GM18502 (cell line): ENCODE measurements at regions not wholly inside any gene's neighbourhood (a gene's known extent, or its start where the extent isn't known, plus 50 kb on each side); places are given as distances from the start of the nearest gene placed in this dataset.
A peak's percentile ranks its signal among the peaks of the same experiment; 100 is the strongest.
"Not testable (repeated sequence)": the region's sequence is repeated elsewhere in the genome, so short reads cannot be mapped to it uniquely, and the experiment has no call there.

ENCODE experiments used
- ATAC-seq: cut with Tn5 transposase; IDR thresholded peaks from one replicate; pipeline ENCODE4 v1.9.1; 2021; ENCODE audit warnings: mild to moderate bottlenecking; ENCODE audit not compliant: unreplicated experiment, poor library complexity

DNA sequence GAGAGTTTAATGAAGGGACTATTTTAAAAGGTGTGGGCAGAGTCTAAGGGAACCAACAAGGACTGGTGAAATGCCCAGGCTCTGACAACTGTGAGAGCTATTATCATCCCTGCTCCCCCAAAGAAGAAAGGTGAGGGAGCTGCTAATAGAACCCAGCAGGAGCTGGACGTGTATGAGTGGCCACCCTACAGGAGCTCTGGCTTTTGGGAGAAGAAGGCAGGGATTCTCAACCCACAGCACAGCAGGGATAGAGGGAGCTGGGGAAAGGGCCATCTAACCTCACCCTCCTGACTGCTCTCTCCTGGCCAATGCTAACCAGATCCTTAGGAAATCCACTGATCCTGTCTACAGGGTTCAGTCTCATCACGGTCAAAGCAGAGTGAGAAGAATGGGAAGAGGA, 57.1 kb downstream of the GRIN2B start:
- ATAC-seq: no peak

DNA sequence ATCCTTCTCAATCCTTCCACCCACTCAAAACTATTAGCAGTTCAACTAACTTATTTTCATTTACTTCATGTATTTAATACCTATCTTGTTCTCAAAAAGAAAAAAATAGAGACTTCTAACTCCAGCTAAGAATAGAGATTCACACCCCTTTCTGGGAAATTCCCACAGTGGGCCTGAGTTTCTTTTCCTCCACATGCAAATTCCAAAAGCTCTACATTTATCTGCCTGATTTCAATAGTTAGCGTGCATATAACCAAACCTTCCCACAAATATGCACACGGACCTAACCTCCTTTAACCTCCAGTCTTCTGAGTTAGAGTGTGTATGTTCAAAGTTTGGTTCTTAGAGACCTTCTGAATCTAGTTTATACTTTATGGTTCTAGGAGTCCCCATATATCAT, 62.5 kb downstream of the GRIN2B start:
- no peak for ATAC-seq

DNA sequence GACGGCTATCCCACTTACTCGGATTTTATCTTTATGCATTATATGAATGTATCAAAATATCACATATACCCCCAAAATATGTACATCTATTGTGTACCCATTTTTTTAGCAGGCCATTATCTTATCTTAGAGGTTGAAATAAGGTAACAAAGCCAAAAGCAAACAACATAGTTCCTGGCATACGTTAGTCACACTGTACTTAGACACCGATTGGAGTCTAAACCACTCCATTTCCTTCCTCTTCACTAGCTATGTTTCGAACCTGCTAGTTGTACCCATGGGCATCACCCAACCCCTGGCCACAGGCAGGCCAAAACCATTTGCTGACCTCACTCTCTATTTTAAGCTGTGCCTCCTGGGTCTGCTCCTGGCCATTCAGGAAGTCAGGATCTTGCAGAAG, 66.3 kb downstream of the GRIN2B start:
- ATAC-seq: no peak

DNA sequence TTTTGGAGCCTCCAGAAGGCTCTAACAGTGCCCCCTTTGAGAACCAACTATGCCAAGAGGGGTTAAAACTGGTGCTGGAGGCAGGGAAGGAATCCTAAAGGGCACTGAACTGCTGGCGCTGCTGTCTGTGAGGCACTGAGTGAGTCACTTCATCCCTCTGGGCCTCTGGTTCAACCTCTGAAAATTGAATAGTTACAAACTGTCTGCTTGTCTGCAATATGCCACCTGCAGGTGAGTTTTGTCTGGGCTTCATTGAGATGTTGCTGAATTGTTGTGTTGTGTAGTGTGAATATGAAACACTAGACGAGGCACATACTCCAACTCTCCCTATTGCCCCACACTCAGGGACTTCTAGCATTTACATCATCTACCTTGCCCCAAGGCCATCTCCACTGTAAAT, 68.0 kb downstream of the GRIN2B start:
- no peak for ATAC-seq

DNA sequence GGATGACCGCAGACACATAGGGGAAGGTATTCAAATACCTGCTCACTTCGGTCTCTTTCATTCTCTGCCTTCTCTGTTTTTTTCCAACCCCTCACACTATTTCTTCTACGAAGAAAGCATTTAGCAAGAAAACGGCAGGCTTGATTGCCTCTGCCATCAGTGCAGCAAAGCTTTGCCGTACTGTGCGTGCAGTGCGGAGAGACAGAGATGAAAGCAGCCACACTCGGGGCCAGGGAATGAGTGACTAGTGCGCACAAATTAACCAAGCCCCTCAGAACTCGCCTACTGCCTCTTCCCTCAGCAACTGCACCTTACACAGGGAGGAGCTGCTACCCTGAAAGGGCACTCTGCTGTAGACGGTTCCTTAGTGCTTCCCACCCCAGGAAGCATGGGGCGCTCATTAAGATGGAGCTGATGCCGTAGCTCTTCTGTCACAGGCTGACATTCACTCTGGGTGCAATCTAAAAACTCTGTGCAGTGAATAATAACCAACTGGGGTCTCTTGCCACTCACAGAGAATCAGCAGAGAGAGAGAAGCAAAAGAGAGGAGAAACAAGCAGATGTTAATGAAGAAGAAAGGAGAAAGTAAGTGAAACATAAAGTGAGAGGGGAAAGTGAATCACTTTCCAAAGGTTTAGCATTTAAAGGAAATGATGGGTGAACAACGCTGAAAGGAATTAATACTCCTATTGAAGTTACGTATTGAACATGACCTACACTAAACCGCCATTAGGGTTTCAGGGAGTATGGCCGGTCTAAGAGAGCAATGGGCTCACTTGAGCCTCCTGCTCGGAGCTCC, 69.4 kb downstream of the GRIN2B start:
- ATAC-seq: no peak

DNA sequence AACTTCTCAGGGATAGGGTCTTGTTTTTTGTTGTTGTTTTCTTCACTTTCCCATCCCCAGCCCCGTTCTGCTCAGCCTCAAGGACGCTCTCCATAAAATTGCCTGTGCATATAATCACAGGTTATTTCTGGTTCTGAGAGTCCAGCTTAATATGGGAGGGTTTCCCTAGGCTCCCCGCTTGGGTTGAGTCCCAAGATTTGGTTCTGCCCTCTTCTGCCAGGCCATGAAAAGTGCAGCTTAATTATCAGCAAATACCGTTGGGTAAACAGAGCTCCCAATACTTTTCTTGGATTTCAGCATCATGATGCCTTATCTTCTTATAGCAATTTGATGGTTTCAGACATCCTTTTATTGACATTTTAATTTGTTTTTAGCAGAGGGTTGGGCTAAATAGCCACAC, 75.6 kb downstream of the GRIN2B start:
- no peak for ATAC-seq

DNA sequence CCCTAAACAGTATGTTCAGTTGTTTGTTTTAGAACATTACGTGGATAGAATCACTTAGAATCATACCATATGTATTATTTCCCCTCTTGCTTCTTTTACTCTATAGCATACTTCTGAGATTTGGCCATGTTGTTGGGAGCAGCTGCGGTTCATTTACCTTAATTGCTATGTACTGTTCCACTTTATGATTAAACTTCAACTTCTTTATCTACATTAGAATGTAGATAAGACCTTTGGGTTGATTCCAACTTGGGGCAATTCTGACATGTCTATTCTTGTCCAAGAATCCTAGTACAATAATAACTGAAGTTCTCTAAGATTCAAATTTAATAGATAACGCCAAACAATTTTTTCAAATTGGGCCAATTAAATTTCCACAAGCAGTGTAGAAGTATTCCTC, 80.7 kb downstream of the GRIN2B start:
- ATAC-seq: no peak

DNA sequence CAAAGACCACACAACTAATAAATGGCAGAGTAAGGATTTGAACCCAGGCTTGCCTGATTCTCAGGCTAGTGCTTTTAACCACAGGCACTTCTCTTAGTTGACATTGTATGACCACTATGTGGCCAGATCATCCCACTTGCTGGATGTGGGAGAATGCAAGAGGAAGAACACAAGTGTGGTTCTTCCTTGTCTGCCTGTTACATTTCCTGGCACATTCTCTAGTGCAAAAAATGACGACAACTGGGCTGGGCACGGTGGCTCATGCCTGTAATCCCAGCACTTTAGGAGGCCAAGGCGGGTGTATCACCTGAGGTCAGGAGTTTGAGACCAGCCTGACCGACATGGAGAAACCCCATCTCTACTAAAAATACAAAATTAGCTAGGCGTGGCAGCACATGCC, 83.0 kb downstream of the GRIN2B start:
- not testable (repeated sequence) for ATAC-seq

DNA sequence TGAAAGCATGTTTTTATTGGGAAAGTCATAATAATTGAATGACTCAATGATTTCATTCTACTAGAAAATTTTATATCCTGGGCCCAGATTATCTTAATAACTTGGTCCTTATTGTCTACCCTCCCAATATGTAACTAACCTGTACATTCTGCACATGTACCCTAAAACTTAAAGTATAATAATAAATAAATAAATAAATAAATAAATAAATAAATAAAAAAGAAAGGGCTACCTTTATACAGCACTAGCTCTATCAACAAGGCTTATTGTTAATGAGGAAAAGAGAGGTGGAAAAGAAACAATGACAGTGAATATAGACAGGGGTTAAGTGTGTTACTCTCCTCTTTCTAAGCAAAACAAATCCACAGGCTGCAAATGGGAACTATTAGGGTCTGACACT, 83.6 kb downstream of the GRIN2B start:
- no peak for ATAC-seq

DNA sequence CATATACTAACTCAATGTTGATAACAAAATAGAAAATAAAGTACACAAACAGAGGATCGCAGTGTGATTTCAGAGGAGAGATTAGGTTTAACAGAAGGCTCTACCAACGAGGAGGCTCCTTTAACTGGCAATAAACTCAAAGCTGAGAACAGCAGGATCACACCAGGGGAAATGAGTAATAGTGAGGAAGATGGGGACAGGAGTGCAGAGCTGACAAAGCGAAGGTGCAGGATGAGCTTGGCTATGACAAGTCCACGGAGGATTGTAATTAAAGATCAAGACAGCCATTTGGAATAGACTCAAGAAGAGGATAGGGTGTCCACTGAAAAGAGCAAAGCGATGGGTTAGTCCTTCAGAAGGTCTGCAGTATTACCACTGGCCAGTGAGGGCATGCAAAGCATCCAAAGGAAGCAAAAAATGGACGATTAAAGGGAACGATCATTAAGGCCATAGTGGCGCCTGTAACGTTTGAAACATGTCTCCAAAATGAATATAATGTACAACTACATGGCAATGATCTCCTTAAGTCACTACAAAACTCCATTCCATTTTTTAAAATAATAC, 85.3 kb downstream of the GRIN2B start:
- ATAC-seq: no peak

DNA sequence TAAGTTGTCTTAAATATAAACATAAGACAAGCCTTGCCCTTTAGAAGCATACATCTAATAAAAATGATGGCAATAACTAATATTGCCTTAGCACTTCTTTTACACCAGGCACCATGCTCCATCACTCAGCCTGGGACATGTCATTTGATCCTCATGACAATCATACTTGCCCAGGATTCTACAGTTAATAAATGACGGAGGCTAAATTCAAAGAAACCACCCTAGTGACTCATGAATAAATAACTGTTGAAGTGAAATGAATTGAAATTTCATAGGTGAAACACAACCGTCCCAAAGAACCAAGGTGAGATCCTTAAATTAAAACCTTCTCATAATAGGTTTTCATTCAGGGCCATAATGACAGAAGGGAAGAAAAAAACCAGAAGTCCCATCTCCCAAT, 89.5 kb downstream of the GRIN2B start:
- ATAC-seq: no peak

DNA sequence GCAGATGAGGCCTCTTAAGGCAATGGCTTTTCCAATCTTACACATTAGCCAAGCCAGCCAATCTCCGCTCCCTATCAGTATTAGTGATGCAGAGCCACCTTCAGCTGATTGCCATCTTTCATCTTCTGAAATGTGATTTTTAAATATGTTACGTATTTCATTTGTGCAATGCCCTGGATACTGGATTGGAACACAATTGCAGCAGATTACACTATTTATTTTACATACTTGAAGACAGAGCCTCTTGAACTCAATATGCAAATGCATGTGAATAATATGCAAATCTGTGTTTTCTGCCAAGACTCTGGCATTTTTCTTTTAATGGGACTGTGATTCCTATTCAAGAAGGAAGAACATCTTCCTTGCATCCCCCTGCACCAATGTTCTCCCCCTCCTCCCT, 90.5 kb downstream of the GRIN2B start:
- no peak for ATAC-seq

DNA sequence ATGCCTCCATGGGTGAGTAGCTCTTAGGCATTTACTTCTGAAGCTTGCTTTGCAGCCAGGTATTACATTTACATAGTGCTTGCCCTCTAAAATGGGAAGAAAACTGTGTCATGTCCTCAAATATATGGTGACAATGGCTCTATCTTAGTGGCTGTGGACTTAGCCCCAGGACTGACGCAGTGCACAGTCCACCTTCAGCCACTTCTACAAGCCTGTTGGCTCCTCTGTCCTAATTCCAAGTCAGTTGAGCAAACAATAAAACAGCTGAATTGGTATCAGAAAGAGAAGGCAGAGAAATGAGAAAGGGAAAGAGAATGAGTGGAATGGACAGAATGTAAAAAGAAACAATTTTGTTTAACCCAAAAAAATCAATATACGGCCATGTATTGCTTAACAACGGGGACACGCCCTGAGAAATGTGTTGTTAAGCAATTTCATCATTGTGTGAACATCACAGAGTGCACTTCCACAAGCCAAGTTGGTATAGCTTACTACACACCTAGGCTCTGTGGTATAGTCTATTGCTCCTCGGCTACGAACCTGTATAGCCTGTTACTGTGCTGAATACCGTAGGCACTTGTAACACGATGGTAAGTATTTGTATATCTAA, 93.5 kb downstream of the GRIN2B start:
- no peak for ATAC-seq

DNA sequence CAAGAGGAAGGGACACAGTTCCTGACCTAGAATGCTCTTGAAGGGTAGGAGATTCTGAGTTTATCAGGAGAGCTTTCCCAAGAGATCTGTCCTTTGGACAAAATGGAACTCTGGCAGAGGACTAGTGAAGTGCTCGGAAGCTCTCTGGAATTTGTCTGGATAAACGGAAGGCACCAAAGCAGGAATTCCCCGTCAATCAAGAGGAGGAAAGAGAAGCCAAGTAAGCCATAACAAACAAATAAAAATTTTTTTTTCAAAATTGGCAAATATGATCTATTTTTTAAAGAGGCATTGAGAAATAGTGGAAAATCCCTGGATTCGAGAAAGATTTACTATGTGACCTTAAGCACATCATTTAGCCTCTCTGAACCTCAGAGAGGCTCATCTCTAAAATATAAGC, 99.2 kb downstream of the GRIN2B start:
- no peak for ATAC-seq

DNA sequence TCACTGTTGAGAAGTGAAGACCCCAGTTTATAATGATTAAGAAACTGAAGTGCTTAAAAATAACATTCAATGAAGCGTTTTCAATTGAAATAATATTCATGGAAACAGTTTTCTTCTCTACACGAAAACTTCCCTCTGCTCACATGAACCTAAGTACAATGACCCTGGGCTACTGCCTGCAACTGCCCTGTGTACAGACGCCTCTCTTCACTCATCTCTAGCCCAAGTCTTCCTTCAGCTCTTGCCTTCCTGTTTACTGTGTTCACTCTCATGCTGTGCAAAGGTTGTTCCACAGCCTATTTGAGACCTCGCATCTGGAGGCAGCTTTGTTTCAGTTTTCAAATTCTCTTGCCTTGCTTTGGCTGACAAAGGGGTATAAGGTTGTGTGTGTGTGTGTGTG, 100.8 kb downstream of the GRIN2B start:
- no peak for ATAC-seq

DNA sequence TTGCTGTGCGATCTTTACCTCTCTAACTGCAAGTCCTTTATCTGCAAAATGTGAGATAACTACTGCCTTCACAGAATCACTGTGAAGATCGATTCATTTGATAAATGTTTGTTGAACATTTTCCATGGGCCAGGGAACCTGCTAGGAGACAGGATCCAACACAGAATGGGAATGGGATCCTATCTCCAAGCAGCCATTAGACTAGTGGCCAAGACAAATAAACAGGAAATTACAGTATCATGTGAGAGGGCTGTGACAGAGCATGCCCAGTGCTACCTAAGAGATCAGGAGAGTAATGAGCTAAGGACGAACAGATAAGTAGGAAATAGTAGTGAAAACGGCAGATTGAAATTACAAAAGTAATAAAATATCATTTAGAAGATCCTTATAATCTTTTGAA, 105.7 kb downstream of the GRIN2B start:
- no peak for ATAC-seq

DNA sequence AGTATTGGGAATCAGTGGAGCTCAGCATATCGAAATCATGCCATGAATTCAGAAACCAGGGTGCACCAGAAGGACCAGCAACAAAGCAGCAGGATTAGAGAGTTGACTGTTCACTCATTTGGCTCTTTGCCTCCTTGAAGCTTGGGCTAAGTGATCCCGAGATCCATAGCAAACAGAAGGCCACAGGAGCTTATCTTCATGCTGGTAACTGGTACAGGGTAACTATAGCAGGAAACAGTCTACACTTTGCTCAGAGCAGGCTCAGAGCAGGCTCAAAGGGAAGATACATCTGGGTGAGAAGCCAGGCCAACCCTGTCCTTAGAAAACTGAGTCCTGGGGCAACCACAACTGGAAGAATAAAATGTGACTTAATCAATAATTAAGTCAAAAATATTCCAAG, 111.1 kb downstream of the GRIN2B start:
- ATAC-seq: no peak

DNA sequence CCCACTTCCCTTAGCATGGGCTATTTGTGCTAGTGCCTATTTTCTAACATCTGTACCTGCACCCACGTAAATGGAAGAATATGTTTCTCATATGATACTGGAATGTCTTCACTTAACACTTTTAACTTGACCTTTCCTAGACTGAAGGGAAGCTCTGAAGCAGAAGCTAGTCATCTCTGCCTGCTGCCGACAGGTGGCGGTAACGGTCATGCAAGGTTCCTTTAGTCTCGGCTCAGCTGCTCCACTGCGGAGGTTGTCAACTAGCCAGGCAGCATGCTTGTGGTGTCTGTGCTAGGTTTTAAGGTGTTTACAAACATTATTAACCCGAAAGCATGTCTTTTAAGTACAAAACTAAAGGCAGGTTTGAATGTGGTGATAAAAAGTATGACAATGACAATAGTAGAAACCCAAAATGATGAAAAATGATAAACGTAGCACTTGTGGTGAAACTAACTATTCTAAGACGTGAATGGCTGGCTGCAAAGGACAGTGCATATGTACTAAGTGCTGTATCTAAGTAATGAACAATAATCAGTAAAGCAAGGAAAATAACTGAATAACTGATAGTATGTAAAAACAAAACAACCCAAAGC, 117.2 kb downstream of the GRIN2B start:
- ATAC-seq: peak; percentile 98

DNA sequence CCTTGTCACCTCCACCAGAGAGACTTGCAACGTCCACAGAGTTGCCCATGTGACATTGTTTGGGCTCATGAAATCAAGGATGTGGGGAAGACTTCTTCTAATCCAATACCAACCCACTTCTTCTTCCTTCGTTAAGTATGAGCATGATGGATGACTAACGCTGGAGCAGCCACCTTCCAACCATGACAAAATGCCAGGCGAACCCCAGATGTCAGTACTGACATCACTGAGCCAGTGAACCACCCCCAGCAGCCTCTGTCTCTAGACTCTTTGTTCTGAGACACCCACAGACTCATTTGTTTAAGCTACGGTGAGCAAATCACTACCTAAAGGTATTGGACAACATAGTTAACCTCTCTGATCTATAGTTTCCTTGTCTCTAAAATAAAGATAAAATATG, 123.7 kb downstream of the GRIN2B start:
- ATAC-seq: no peak

DNA sequence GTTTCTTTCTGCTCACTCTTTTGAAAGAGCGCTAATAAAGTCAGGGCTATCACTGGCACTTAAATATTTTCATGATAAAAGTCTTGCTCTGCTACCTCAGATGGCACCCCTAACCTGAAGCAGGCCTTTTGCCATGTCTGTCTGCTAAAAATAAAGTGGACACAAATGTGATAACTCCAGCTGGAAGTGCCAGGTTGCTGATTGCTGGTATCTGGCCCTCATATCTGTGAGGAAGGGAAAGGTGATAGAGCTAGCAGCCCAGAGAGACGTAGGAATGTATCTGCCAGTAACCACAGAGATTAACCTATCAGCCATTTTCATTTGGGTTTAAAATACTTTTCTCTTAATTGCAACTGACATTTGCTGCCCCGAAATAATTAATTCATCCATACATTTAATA, 127.9 kb downstream of the GRIN2B start:
- ATAC-seq: no peak

DNA sequence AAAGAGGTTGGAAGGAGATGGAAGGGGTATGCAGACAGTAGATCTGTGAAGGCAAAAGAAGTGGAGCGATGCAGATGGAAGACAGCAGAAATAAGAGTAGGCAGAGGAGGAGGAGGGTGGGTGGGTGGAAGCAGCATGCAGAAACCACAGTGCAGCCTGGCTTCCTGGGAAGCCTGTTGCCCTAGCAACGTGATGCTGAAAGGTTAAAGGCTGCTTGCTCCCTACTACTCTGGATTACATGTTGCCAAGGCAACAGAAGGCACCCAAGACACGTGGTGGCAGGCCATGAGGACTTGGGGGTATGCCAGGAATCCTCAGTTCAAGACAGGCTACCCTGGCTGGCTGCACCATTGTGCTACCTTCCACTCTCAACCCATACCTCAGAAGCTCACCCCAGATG, 129.6 kb downstream of the GRIN2B start:
- no peak for ATAC-seq

DNA sequence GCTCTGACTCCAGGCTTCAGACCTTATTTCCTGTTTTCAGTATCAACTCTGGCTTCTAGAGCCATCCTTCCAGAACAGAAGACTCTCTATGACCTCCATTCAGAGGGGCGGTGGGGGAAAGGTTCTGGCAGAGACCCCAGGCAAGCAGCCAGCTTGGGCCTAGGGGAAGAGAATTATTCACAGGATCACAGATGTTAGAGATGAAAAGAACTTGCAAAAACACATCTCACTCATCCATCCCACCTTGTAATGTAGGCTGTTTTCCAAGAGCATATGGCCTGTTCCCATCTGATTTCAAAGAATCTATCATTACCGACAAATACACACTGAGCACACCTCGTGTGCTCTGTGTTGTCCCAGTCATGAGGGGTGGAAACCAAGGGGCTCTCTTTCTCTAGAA, 131.9 kb downstream of the GRIN2B start:
- ATAC-seq: no peak
